Activated T-cell treated with anti-CD3 and anti-CD28 coated beads for 1 hour (primary cell): ENCODE measurements at regions not wholly inside any gene's neighbourhood (a gene's known extent, or its start where the extent isn't known, plus 50 kb on each side); places are given as distances from the start of the nearest gene placed in this dataset.
"Not testable (repeated sequence)": the region's sequence is repeated elsewhere in the genome, so short reads cannot be mapped to it uniquely, and the experiment has no call there.

ENCODE experiments used
- DNase-seq: peaks from one replicate; pipeline ENCODE4 v3.0.0-alpha.2; 2020; ENCODE audit warnings: low read depth

DNA sequence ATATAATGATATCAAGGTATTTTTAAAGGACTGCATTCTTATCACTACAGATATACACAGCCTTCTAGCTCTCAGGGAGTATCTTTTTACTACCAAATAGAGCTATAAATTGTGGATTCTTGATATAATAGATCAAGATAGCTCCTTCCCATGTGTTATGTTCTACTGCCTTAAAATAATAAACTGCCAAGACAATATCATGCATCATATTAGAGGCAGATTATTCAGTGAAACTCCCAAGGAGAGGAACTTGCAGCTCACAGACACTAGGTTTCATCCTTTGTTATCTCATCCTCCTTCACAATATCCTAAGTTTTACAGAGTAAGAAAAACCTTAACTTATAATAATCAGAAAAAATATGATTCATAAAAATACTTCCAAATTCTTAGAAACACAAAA is 802.8 kb downstream of the DIAPH3 start:
- DNase-seq, result no peak

DNA sequence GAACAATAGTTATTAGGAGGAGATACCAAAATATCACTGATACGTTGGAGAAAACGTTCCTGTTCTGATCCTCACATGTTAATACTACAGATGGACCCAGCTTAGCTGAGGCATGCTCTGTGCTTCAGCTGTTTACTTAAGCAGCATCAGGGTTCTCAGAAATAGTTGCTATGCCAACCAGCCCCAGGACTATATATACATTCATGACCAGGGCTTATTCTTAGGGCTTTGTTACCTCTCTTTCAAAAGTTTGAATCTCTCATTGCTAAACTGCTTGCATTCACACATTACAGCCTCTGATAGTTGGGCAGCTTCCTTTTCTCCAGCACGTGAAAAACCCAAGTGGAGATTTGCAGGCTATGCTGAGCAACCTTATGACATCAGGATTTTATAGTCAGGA is 800.4 kb downstream of the DIAPH3 start:
- no peak for DNase-seq

DNA sequence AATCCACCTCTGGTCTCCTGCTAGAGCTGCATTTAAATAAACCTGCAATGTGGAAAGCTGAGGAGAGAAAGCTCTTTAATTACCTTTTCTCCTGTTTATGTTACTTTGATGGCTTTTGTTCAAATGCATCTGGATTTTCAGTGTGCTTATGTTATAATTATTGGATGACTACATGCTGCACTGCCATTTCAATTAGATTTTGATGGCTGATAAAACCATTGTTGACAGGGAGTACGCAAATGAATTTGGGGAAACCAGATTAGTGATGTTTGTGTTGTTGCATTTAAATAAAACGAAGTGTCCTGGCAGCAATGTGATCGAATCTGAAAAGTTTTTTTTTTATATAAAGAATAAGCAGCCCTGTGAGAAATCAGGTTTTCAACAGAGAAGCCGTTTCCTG is 799.8 kb downstream of the DIAPH3 start:
- no peak for DNase-seq

DNA sequence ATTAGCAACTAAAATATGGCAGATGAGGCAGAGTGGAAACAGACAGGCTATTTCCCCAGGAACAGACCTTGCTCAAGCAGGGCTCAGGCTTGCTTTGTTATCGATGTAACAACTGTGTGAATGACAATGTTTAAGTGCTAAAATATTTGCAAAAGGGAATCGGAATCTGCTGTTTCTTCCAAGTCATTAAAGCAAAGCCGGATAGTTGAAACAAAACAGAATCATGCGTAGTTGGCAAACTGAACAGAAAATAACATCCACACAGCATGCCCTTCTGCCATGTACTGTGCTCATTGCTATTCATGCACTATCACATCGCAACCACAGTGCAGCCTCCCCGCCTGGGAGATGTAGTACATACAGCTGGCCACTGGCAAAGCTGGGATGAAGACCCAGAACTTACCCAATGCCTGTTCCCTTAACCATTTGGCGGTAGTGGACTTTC is 799.1 kb downstream of the DIAPH3 start:
- no peak for DNase-seq

DNA sequence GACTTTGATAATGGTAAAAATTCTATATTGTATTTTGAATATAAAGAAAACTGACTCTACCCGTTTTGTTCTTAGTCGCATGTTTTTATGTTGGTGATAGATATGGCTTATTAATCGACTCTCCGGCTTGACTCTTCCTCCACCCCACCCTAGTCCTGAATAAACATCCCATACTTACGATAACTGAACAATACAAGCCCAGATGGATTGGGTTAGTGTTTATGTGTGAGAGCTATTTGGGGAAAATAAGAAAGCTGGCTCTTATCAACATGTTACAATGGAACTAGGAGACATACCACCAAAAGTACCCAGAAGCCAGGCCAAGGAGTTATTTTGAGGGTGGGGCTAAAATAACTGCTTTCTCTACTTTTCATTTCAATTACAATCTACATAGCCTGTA is 796.3 kb downstream of the DIAPH3 start:
- no peak for DNase-seq

DNA sequence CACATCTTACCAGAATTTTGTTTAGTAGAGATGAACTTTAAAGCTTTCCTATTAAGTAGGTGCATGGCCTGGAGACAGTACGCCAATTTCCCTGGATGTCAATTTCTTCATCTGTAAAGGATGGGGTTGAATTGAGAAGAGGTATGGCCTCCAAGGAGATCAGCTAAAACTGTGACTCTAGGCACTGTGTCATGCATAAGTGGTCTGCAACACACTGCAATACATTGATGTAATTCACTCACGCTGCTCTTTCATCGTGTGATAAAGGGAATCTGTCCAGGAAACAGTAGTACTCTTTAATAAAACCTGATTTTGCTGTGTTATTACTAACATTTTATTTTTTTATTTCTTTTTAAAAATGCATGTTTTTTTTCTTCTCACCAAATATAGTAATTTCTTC is 795.8 kb downstream of the DIAPH3 start:
- DNase-seq, result no peak

DNA sequence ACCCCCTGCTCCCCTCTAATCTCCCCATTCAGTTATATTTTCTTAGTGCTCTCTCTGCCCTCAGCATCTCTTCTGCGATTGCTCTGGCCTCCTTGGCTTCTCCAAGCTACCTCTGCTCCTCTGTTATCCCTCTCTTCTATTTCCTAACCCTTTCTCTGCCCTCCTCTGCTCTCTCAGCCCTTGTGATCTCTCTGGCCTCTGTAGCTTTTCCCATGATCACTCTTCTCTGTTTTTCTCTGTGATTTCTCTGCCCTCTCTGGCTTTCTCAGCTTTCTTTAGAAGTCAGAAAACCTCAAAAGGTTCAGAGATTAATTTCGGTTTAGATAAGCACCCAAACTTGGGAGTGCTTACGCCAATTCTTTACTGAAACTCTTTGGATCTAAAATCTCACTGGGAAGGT is 795.0 kb downstream of the DIAPH3 start:
- DNase-seq, result no peak

DNA sequence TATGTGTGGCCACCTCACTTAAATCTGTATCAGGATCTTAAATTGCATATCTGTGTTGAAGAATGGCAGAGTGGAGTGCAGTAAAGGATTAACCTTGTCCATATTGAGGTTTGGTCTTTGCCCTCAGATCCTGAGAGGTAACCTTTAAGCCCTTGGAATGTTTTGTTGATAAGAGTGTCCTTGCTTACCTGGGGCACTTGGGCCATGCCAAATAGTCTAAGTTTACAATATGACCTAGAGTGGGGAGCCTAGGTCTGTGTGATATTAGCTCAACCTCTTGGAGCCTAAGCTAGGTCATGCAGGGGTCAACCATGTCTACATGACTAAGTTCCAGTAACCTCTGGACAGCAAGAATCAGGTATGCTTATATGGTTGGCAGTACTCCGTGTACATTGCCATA is 792.5 kb downstream of the DIAPH3 start:
- DNase-seq, result no peak

DNA sequence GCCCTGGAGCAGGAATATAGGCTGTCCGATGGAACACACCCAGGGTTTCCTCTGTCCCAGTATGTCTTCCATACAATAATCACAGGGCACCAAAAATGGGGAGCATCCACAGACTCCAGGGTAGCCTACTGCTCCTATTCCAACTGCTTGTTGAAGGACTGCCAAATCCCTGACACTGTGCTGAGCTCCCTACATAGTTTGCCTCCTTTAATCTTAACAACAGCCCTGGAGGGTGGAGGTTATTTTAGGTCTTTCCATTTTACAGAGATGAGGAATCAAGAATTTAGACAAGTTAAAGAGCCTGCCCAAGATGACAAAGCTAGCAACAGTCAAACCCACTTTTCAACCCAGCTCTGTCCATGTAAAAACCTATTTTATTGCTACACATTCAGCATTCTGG is 790.4 kb downstream of the DIAPH3 start:
- DNase-seq, result no peak

DNA sequence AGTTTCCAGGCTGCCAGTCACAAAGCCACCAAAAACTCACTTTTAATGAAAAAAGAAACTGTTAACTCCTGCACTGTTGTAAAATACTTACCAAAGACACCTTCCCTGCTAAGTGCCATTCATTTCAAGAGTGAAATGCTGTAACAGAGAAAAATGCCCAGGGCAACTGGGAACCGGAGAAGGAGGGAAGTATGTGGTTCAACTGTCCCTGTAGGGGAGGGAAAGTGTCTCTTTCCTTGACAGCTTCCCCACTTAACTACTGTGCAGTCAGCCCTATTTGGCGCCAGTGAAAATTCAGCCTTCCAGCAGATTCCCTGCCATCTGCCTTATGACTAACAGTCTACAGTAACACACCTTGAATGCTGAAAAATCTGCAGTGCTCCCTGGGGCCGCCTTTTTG is 789.0 kb downstream of the DIAPH3 start:
- DNase-seq, result no peak

DNA sequence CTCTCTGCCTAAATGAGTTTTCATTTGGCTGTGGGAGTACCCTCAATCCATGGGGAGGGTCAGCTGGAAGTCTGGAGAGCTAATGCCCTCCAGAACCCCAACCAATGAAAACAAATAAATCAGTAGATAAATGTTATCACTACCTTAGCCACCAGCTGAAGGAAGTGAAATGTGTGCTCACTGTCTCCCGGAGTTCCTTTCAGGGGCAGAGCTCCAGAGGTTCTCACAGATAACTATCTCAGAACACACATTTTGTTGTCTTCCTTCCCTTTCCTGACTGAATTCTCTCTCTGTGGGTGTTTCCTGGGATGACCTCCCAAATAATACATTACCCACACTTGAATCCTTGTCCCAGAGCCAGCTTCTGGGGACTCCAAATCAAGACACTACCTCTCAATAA is 779.6 kb downstream of the DIAPH3 start:
- DNase-seq, result no peak

DNA sequence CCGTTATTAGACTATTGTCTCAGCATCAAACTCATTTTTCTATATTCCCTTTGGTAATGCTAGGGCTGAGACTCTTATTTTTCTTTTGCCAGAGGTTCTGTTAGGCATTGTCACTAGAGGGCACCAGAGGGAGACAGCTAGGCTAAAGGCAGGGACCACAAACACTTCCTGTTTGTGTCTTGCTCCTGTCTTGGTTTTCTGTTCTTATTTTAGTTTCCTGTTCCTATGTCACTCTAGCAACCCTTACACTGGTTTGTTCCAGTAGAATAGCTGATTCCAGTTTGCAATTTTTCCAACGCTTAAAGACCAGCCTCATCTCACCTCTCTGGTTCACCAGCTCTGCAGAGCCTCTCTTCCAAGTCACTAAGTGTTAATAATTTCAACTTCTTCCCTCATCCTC is 772.0 kb downstream of the DIAPH3 start:
- peak; percentile 22 for DNase-seq

DNA sequence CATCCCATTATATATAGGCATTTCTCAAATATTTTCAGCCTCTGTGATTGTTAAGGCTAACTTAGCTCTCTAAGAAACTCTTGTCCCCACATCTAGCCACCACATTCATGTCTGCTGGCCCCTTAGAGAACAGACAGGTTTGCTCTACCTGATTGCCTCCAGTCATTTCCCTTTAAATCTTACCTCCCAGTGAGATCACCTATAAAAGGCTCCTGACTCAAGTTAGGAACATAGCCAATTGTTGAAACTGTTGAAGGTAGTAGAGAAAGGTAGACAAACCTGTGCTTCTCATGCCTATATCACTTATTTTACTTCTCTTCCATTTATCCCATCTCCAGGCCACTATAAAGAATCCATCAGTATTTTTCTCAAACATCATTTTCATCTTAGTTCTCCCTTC is 771.4 kb downstream of the DIAPH3 start:
- DNase-seq, result no peak

DNA sequence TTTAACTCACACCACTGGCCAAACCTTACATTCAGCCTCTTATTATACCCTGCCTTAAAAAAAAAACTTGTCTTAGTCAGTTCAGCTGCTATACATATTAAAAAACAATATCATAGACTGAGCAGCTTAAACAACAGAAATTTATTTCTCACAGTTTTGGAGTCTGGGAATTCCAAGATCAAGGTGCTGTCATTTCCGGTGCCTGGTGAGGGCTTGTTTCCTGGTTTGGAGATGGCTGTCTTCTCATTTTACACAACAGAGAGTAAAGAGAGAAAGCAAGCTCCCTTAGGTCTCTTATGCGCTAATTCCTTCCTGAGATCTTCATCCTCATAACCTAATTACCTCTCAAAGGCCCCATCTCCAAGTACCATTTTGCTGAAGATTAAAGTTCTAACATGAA is 769.2 kb downstream of the DIAPH3 start:
- no peak for DNase-seq

DNA sequence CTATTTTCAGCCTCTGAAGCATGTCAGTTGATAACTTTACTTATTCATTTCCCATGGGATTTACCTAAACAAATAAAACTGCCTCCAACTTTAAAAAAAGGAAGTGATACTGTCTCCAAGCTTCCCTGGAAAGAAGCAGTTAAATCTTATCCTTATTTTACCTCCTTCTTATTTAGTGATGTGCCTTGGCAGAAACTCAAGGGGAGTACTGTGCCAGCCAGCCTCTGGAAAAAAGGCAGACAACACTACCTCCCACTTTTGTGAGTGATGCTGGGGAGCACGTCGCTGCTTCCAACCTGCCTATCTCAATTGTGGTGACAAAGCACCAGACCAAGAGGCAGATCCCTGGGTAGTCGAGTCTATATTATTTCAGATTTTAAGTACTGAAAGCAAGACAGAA is 765.6 kb downstream of the DIAPH3 start:
- DNase-seq, result no peak

DNA sequence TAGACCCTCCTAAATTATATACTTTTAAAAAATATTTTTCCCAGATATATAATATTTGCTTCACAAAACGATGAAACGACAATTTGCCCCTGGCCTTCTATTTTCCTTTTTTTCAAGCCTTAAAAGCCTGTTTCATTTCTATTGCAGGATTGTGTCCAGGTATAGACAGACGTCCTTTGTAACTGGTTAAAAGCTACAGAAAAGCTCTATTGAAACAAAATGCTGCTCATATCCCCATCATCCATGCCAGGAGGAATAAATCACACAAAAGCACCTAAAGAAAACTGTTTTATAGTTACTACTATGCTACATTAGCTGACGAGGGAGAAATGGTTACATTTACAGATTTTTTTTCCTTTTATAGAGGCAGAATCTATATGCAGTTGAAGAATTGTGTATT is 765.1 kb downstream of the DIAPH3 start:
- no peak for DNase-seq

DNA sequence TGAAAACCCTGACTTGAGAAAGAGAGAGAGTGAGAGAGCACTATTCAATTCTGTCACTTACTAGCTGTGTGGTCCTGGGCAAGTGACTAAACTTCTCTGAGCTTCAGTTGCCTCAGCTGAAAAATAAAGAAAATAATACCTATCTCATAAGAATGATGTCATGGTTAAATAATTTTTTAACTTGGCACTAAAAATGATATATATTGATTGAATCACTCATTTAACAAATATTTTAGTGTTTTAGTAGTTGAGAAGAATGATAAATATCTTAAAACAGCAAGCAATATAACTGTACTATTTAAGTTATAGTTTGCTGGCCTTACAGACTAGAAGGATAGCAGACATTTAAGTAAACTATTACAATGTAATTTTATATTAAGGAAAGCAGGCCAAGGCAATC is 764.2 kb downstream of the DIAPH3 start:
- no peak for DNase-seq

DNA sequence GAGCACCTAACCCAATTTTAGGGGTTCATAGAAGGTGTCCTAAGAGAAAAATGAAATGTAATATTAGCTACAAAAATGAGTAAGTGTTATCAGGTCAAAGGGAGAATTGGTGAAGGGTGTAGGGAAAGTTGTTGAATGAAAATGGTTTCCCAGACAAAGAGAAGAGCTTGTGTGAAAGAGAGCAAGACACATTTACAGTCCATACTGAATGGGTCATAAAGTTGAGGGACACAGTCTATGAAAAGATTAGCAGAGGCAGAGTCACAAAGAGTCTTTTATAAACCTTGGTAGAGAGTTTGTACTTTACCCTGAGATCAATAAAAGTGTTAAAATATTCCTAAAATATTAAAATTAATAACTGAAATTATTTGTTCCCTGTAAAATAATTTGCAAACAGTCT is 759.4 kb downstream of the DIAPH3 start:
- DNase-seq, result no peak

DNA sequence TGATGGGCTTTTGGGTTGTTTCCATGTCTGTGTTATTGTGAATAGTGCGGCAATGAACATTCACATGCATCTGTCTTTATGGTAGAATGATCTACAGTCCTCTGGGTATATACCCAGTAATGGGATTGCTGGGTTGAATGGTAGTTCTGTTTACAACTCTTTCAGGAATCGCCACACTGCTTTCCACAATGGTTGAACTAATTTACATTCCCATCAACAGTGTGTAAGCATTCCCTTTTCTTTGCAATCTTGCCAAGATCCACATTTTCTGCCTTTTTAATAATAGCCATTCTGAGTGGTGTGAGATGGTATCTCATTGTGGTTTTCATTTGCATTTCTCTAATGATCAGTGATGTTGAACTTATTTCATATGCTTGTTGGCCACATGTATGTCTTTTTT is 756.5 kb downstream of the DIAPH3 start:
- DNase-seq, result not testable (repeated sequence)

DNA sequence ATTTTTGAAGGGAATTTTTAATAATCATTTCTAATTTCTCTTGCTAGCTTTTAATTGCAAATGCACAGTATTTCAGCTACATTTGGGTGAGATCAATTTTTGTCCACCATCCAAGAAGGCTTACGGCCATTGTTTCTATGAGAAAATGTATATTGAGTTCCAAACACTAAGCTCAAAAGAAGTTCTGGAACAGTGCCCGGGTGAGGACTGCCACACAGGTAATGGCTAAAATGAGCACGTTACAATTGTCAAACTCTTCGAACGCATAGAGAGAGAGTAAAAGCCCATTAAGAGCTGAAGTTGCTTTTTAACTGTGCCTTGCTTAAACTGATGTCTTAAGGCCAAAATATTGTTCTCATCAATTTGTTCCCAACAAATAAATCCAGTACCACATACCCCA is 755.0 kb downstream of the DIAPH3 start:
- DNase-seq, result no peak

DNA sequence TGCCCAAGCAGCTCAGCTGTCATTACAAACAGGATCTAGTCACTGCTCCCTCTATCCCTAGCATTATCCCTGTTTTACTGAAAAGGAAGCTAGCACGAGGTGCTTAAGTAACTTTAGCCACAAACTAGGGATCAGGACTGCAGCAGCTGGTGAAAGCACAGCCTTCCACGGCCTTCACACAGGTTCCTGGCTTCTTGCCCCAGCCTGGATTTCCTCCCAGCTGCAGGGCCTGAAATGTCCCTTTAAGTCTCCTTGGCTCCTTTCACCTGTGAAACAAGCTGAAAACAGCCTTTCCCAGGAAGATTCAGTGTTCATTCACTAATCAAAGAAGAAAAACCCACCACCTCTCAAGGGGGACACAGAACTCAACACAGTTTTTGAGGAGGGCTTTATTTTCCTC is 754.5 kb downstream of the DIAPH3 start:
- DNase-seq, result no peak

DNA sequence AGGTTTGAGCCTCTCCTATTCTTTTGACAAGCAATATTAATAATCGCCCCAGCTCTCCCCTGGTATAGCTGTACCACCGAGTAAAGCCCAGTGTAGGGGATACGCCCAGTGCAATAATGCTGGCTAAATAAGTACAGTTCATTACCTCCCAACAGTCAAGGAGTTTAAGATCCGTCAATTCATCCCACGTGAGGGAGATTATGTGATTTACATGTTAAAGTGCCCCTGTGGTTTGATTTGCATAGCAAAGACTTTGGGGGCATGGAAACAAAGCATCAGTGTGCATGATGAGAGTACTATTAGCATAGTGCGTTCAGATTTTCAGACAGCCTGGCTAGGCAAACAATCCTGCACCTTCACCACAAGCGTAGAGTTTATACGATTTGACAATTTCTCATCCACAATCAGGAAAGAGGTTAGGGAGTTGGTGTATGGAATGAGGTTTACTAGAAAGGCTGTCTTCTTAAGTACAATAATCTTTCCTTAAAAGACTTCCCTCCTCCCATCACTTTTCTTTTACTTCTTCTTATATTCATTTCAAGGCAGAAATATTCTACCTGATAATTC is 754.0 kb downstream of the DIAPH3 start:
- no peak for DNase-seq

DNA sequence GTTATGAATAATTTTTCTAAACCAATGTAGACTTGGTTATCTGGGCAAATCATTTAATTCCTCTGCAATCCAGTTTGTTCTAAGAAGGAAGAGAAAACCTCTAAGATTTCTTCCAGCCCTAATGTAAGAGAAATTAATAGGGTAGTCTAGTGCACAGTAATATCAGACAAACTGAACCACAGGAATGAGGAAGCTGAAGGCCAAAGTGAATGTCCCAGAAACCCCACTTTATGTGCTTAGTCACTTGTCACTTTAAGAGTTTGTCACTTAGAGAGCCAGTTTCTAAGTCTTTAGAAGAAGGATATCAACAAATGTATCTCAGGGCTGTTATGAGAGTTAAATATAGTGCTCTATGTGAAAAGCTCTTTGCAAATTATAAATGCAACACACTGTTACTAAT is 750.6 kb downstream of the DIAPH3 start:
- DNase-seq, result no peak

DNA sequence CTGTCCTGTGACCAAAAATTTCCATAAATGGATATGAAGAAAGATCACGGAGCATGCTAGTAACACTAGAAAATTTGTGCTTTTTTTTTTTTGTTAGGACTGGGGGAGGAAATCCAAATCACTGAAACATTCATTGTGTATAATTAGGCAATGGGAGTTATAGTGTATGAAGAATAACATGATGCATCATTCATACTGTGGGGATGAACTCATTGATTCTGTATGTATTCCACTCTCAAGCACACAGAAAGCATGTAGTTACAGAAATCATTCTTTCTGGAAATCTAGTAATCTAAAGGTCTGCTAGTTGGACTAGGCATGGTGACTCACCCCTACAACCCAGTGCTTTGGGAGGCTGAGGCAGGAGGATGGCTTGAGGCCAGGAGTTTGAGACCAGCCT is 749.7 kb downstream of the DIAPH3 start:
- DNase-seq, result no peak

DNA sequence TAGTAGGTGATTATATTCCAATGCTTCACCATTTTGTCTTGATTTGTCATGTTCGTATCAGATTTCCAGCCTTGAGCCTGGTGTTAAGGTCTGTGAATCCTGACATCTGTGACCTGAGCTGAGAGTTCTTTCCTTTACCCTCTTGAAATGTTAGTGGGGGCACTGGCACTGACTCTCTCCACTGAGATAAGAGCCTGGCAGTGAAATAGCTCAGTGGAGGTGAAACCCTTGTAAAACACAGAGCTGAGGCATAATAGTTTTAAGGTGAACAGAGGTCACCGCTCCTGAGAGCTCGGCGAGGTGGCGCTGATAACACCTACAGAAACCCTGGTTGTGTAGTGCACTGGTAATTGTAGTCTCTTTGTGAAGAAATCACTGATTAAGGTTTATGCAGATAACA is 748.2 kb downstream of the DIAPH3 start:
- DNase-seq, result no peak
